Body of pancreas (tissue), 4 donors: ENCODE measurements at regions not wholly inside any gene's neighbourhood (a gene's known extent, or its start where the extent isn't known, plus 50 kb on each side); places are given as distances from the start of the nearest gene placed in this dataset.

Experiments used
- CTCF ChIP-seq, 7 experiments: fragments of 450-650 bp in 4 of 7; fragments of 200-600 bp in 3 of 7; sonication (generic) in 3 of 7; IDR thresholded peaks; one replicate each; pipeline ENCODE4 v1.5.1; 2016 to 2019; ENCODE audit warnings: antibody characterized with exemption in 7 of 7
- POLR2A ChIP-seq, 3 donors: fragments of 450-650 bp; IDR thresholded peaks; one replicate each; pipeline ENCODE4 v1.6.1; 2016; ENCODE audit warnings: antibody characterized with exemption in 3 of 3, mild to moderate bottlenecking in 2 of 3

- no peak for TF ChIP-seq CTCF (IDR thresholded peaks at IDR 0.05)
- no peak for TF ChIP-seq POLR2A (IDR thresholded peaks at IDR 0.05)
Measured at GRCh38 chr1:4268889-4269284, 368.8 kb upstream of the C1orf174 start.
